Gastrocnemius medialis (tissue), 4 donors: ENCODE measurements at regions not wholly inside any gene's neighbourhood (a gene's known extent, or its start where the extent isn't known, plus 50 kb on each side); places are given as distances from the start of the nearest gene placed in this dataset.

Experiments
- ATAC-seq, 2 donors: fragments of 150-250 bp; one replicate each; pipeline ENCODE4 v1.9.1; 2016
- DNase-seq, 2 donors: peaks; one replicate each; pipeline ENCODE4 v3.0.0-alpha.2; 2019
- H3K27ac ChIP-seq, 4 donors: fragments of 200-600 bp; sonication (generic); 1 replicate in 1 of 4; 2 replicates in 3 of 4; pipeline ENCODE4 v1.5.1; 2016 to 2018; ENCODE audit warnings: mild to moderate bottlenecking in 2 of 4, moderate library complexity in 1 of 4
- H3K27me3 ChIP-seq, 3 donors: fragments of 200-600 bp; sonication (generic) in 2 of 3; 1 replicate in 1 of 3; 2 replicates in 2 of 3; pipeline versions ENCODE4 v1.5.1 to v1.6.0; 2016 to 2019; ENCODE audit warnings: mild to moderate bottlenecking in 1 of 3, moderate library complexity in 1 of 3
- H3K36me3 ChIP-seq, 2 donors: fragments of 200-600 bp; sonication (generic) in 1 of 2; one replicate each; pipeline ENCODE4 v1.5.1; 2017 to 2018
- H3K4me1 ChIP-seq, 2 donors: fragments of 200-600 bp; sonication (generic) in 1 of 2; one replicate each; pipeline ENCODE4 v1.5.1; 2016 to 2017; ENCODE audit warnings: mild to moderate bottlenecking in 2 of 2
- H3K4me3 ChIP-seq, 4 donors: fragments of 200-600 bp; sonication (generic) in 3 of 4; 1 replicate in 1 of 4; 2 replicates in 3 of 4; pipeline ENCODE4 v1.5.1; 2016 to 2019; ENCODE audit warnings: mild to moderate bottlenecking in 2 of 4
- H3K9me3 ChIP-seq, 3 donors: fragments of 200-600 bp; sonication (generic) in 2 of 3; 1 replicate in 1 of 3; 2 replicates in 2 of 3; pipeline ENCODE4 v1.5.1; 2016 to 2019
- CTCF ChIP-seq, 5 experiments: fragments of 450-650 bp in 3 of 5; fragments of 200-600 bp in 2 of 5; sonication (generic) in 2 of 5; IDR thresholded peaks in 4 of 5; conservative IDR thresholded peaks in 1 of 5; 1 replicate in 4 of 5; 2 replicates in 1 of 5; pipeline ENCODE4 v1.5.1; 2016 to 2019; ENCODE audit warnings: antibody characterized with exemption in 5 of 5, mild to moderate bottlenecking in 3 of 5, moderate library complexity in 3 of 5
- POLR2A ChIP-seq, 2 donors: fragments of 450-650 bp; IDR thresholded peaks; one replicate each; pipeline ENCODE4 v1.6.1; 2017; ENCODE audit warnings: antibody characterized with exemption in 2 of 2, mild to moderate bottlenecking in 2 of 2, moderate library complexity in 2 of 2
- in situ Hi-C, 4 donors: fragments of 200-750 bp; cut with MboI; loops; one replicate each; pipeline versions ENCODE4 v1.15.0 to v1.8.0; 2017; ENCODE audit warnings: low sequenced_read_pairs in 4 of 4
- intact Hi-C: fragments of 100-400 bp; cut with DNase I; formaldehyde crosslinking; loops from one replicate; pipeline ENCODE4 v1.15.1; 2023; ENCODE audit warnings: low total_unique reads

DNA sequence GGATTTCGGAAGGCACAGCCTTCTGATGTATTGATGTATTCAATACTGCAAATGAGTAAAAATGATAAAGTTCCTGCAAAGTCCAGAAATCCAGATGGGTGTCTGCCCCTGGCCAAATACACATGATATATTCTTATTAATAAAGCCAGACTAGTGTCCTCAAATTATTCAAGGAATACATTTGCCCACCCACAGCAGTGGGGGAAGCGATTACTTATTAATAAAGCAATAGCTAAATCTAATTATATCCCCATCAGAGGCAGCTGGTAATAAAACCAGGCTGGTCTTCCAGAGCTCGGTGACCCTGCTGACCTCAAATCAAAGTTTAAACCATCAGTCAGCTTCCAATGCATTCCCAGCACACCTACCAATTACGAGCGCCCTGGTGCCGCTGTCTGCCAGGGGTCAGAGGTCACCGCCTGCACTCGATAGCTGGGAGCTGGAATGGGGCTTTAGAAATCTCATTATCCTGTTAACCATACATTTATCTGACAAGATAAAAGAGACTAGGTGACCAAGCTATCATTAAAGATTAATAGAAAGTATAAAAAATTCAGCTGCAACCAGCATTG lies 330.3 kb downstream of the UACA start:
- Histone ChIP-seq H3K36me3 (no peaks in the 10 kb centered on the region), H3K4me3 (no peak overlapping the region), H3K27me3 (no peaks in the 10 kb centered on the region), H3K27ac (no peak overlapping the region), H3K4me1 (no peaks in the 10 kb centered on the region), H3K9me3 (no peaks in the 10 kb centered on the region)
- no peak for ATAC-seq
- in situ Hi-C loops = no loop called here
- no peak for DNase-seq
- TF ChIP-seq POLR2A (IDR thresholded peaks at IDR 0.05) = no peak
- no peak for TF ChIP-seq CTCF (IDR thresholded peaks at IDR 0.05 in 4 of 5, conservative IDR thresholded peaks at IDR 0.05 in 1 of 5)
- intact Hi-C loops = no loop called here

- intact Hi-C loops (no loop called here), in situ Hi-C loops (no loop called here)
- ATAC-seq (no peak), DNase-seq (no peak)
- H3K27ac ChIP-seq = no peak overlapping the region
- H3K36me3 ChIP-seq = no peaks in the 10 kb centered on the region
- H3K9me3 ChIP-seq = no peaks in the 10 kb centered on the region
- no peaks in the 10 kb centered on the region for H3K27me3 ChIP-seq
- no peak overlapping the region for H3K4me3 ChIP-seq
- no peaks in the 10 kb centered on the region for H3K4me1 ChIP-seq
- TF ChIP-seq CTCF (IDR thresholded peaks at IDR 0.05 in 4 of 5, conservative IDR thresholded peaks at IDR 0.05 in 1 of 5) (no peak), POLR2A (IDR thresholded peaks at IDR 0.05) (no peak)
Measured at GRCh38 chr15:70431854-70432253, 331.5 kb downstream of the UACA start.

DNA sequence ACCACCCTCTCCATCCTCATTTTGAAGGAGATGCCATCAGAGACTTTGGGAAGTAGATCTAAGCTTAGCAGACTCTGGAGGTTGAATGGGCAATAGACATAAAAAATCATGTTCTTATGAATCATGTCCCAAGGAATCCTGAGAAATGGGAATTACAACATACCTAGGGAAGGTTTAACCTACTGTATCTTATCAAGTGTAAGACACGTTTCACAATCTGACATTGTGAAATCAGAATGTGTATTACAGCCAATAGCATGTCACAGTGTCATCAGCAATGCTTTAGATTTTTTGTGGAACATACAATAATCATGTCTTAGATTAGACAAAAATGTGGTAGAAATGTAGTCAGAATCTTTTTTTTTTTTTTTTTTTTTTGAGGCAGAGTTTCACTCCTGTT lies 332.4 kb upstream of the TLE3 start:
- in situ Hi-C loops = no loop called here
- H3K27me3 ChIP-seq = no peaks in the 10 kb centered on the region
- DNase-seq = no peak
- no peak overlapping the region for H3K4me3 ChIP-seq
- intact Hi-C loops = no loop called here
- no peaks in the 10 kb centered on the region for H3K9me3 ChIP-seq
- H3K36me3 ChIP-seq = no peaks in the 10 kb centered on the region
- no peaks in the 10 kb centered on the region for H3K4me1 ChIP-seq
- ATAC-seq = no peak
- H3K27ac ChIP-seq = no peak overlapping the region
- TF ChIP-seq CTCF (IDR thresholded peaks at IDR 0.05 in 4 of 5, conservative IDR thresholded peaks at IDR 0.05 in 1 of 5) = no peak
- TF ChIP-seq POLR2A (IDR thresholded peaks at IDR 0.05) = no peak

- DNase-seq (no peak), ATAC-seq (no peak)
- intact Hi-C loops = no loop called here
- in situ Hi-C loops = no loop called here
- Histone ChIP-seq H3K4me1 (no peaks in the 10 kb centered on the region), H3K9me3 (no peaks in the 10 kb centered on the region), H3K4me3 (no peak overlapping the region), H3K36me3 (no peaks in the 10 kb centered on the region), H3K27ac (no peak overlapping the region), H3K27me3 (peaks cover 0 to 4% (median 0%) of the 10 kb centered on the region in 3 donors)
- TF ChIP-seq CTCF (IDR thresholded peaks at IDR 0.05 in 4 of 5, conservative IDR thresholded peaks at IDR 0.05 in 1 of 5) (no peak), POLR2A (IDR thresholded peaks at IDR 0.05) (no peak)
Measured at GRCh38 chr15:70429056-70429722, 331.5 kb upstream of the TLE3 start.
